ENCODE measurements at regions not wholly inside any gene's neighbourhood (a gene's known extent, or its start where the extent isn't known, plus 50 kb on each side); places are given as distances from the start of the nearest gene placed in this dataset.

GRCh38 chr13:27338816-27339215 lies 68.2 kb downstream of the RASL11A start:
- TF ChIP-seq TCF7L2 (IDR thresholded peaks at IDR 0.05; ENCODE audit: low read depth, low read length) (no peak), GFI1 (CRISPR knock-in tag; IDR thresholded peaks at IDR 0.05; ENCODE audit: borderline replicate concordance) (no peak), ISX (CRISPR knock-in tag; conservative IDR thresholded peaks at IDR 0.05) (no peak), SP4 (CRISPR knock-in tag; IDR thresholded peaks at IDR 0.05) (no peak), TAF1 (CRISPR knock-in tag; IDR thresholded peaks at IDR 0.05) (no peak), IRF1 (CRISPR knock-in tag; IDR thresholded peaks at IDR 0.05; ENCODE audit: low read depth) (no peak), ZNF446 (CRISPR knock-in tag; IDR thresholded peaks at IDR 0.05) (no peak), STAT6 (CRISPR knock-in tag; IDR thresholded peaks at IDR 0.05; ENCODE audit: borderline replicate concordance) (no peak), POLR2A (IDR thresholded peaks at IDR 0.05; ENCODE audit: insufficient read depth in 1 of 2, low read depth in 2 of 2, low read length in 2 of 2) (no peak), ZNF263 (CRISPR knock-in tag; IDR thresholded peaks at IDR 0.05) (no peak), SMARCC2 (IDR thresholded peaks at IDR 0.05) (no peak), JUN (CRISPR knock-in tag; IDR thresholded peaks at IDR 0.05) (no peak)
